HepG2 (cell line): ENCODE measurements at regions not wholly inside any gene's neighbourhood (a gene's known extent, or its start where the extent isn't known, plus 50 kb on each side); places are given as distances from the start of the nearest gene placed in this dataset.

Experiments used
- ATAC-seq: fragments of 200-7000 bp; cut with Tn5 transposase; 3 replicates; pipeline ENCODE4 v1.9.1; 2020; ENCODE audit warnings: mild to moderate bottlenecking, moderate library complexity
- BruUV-seq: library from RNA; stranded (reverse); fragments of 400-500 nt; replicated peaks from 2 replicates; lab custom pipeline; 2021; lab: Mats Ljungman, UMichigan
- CTCF ChIA-PET: fragments of 300-600 bp; formaldehyde crosslinking; extraction: SDS; loops from one replicate; lab custom pipeline; 2021; ENCODE audit warnings: low total read pairs, inconsistent platforms, low intra/inter-chr PET ratio; lab: Yijun Ruan, JAX
- POLR2A ChIA-PET: fragments of 350-600 bp; sonication (Branson Sonifier 250); formaldehyde crosslinking; loops from one replicate; lab custom pipeline; 2020; ENCODE audit warnings: antibody characterized with exemption, inconsistent platforms; lab: Yijun Ruan, JAX
- DNase-seq: peaks from one replicate; pipeline ENCODE4 v3.0.0-alpha.2; 2015; ENCODE audit warnings: low spot score
- FAIRE-seq: peaks from 3 replicates; lab custom pipeline; 2011; peaks lifted over from hg19 to GRCh38; lab: Jason Lieb, UNC
- H2AFZ ChIP-seq: one replicate; pipeline ENCODE4 v1.6.1; 2011; ENCODE audit warnings: low read length, inconsistent platforms
- H3K27ac ChIP-seq: fragments of 300-600 bp; 3 replicates; pipeline ENCODE4 v1.8.0; 2011; ENCODE audit warnings: mixed run types, mild to moderate bottlenecking, mixed read lengths, low read length, inconsistent platforms; ENCODE audit not compliant: insufficient read depth; ENCODE audit errors: extremely low read length
- H3K27me3 ChIP-seq, 2 experiments: fragments of 200-600 bp in 1 of 2; 2 replicates in 1 of 2; 3 replicates in 1 of 2; pipeline versions ENCODE4 v1.6.0 to v1.8.0; 2011; ENCODE audit warnings: low read length in 2 of 2, mild to moderate bottlenecking in 2 of 2, moderate library complexity in 2 of 2, inconsistent platforms in 1 of 2; ENCODE audit not compliant: insufficient read depth in 2 of 2, control insufficient read depth in 1 of 2
- H3K36me3 ChIP-seq, 2 experiments: fragments of 200-600 bp in 1 of 2; replicated peaks in 1 of 2; 2 replicates in 1 of 2; 3 replicates in 1 of 2; pipeline versions ENCODE4 v1.5.1 to v1.8.0; 2011; ENCODE audit warnings: low read length in 2 of 2, inconsistent platforms in 1 of 2; ENCODE audit not compliant: insufficient read depth in 2 of 2, control insufficient read depth in 1 of 2
- H3K4me1 ChIP-seq: 2 replicates; pipeline ENCODE4 v1.5.1; 2012; ENCODE audit warnings: low read length, inconsistent platforms; ENCODE audit not compliant: insufficient read depth
- H3K4me2 ChIP-seq: 2 replicates; pipeline ENCODE4 v1.6.0; 2011; ENCODE audit warnings: low read depth, low read length, inconsistent platforms
- H3K4me3 ChIP-seq, 3 experiments: fragments of 200-600 bp in 1 of 3; sonication (generic), shearing (Covaris generic) in 1 of 3; replicated peaks in 1 of 3; 2 replicates each; pipeline ENCODE4 v1.5.1; 2011 to 2016; ENCODE audit warnings: low read length in 3 of 3, inconsistent platforms in 2 of 3, low read depth in 2 of 3, mild to moderate bottlenecking in 2 of 3, control low read depth in 1 of 3, mixed read lengths in 1 of 3; ENCODE audit not compliant: insufficient read depth in 1 of 3
- H3K79me2 ChIP-seq: one replicate; pipeline ENCODE4 v1.6.1; 2011; ENCODE audit warnings: low read length, inconsistent platforms; ENCODE audit not compliant: insufficient read depth
- H3K9ac ChIP-seq: 2 replicates; pipeline ENCODE4 v1.6.0; 2011; ENCODE audit warnings: mild to moderate bottlenecking, low read depth, low read length, inconsistent platforms; ENCODE audit not compliant: insufficient read depth
- H3K9me3 ChIP-seq: 2 replicates; pipeline ENCODE4 v1.5.1; 2012; ENCODE audit warnings: mild to moderate bottlenecking, low read length
- H4K20me1 ChIP-seq: 2 replicates; pipeline ENCODE4 v1.6.0; 2011; ENCODE audit warnings: inconsistent platforms, mild to moderate bottlenecking, low read length, moderate library complexity; ENCODE audit not compliant: insufficient read depth
- ARID2 ChIP-seq: sonication (generic); formaldehyde crosslinking; IDR thresholded peaks from 2 replicates; pipeline ENCODE4 v1.8.1; 2022; ENCODE audit warnings: mild to moderate bottlenecking, missing genetic modification reagents, borderline replicate concordance
- ELF1 ChIP-seq: sonication (generic); formaldehyde crosslinking; IDR thresholded peaks from 2 replicates; pipeline ENCODE4 v1.4.0; 2020; ENCODE audit warnings: missing genetic modification reagents
- FOXK2 ChIP-seq: fragments of 450-650 bp; IDR thresholded peaks from 2 replicates; pipeline ENCODE4 v1.6.1; 2016
- IKZF1 ChIP-seq: fragments of 450-650 bp; IDR thresholded peaks from 2 replicates; pipeline ENCODE4 v1.7.1; 2016
- IKZF4 ChIP-seq: sonication (generic); formaldehyde crosslinking; IDR thresholded peaks from 2 replicates; pipeline ENCODE4 v1.5.1; 2020; ENCODE audit warnings: borderline replicate concordance, mild to moderate bottlenecking, low read depth, missing genetic modification reagents; ENCODE audit errors: not compliant biosample characterization
- MAFK ChIP-seq, 2 experiments: IDR thresholded peaks in 1 of 2; conservative IDR thresholded peaks in 1 of 2; 2 replicates each; pipeline ENCODE4 v1.6.1; 2011; ENCODE audit warnings: improper control_type of control experiment in 2 of 2, low read length in 2 of 2
- MIXL1 ChIP-seq: IDR thresholded peaks from 2 replicates; pipeline ENCODE4 v1.6.1; 2016
- NCOA5 ChIP-seq: sonication (generic); formaldehyde crosslinking; IDR thresholded peaks from 2 replicates; pipeline ENCODE4 v1.4.0; 2020; ENCODE audit warnings: missing genetic modification reagents
- SPEN ChIP-seq: sonication (generic); formaldehyde crosslinking; IDR thresholded peaks from 2 replicates; pipeline ENCODE4 v1.5.1; 2020; ENCODE audit warnings: low read depth, mild to moderate bottlenecking, missing genetic modification reagents
- ZNF207 ChIP-seq: fragments of 450-650 bp; IDR thresholded peaks from 2 replicates; pipeline ENCODE4 v1.6.1; 2016; ENCODE audit warnings: antibody characterized with exemption, borderline replicate concordance
- ZNF335 ChIP-seq: sonication (generic); formaldehyde crosslinking; IDR thresholded peaks from 2 replicates; pipeline ENCODE4 v1.4.0; 2020; ENCODE audit warnings: missing genetic modification reagents
- ZNF737 ChIP-seq: sonication (generic); formaldehyde crosslinking; IDR thresholded peaks from 2 replicates; pipeline ENCODE4 v1.5.0; 2020; ENCODE audit warnings: missing genetic modification reagents, mild to moderate bottlenecking, borderline replicate concordance
- WGBS: methylation state at CpG from one replicate; pipeline ENCODE4 v1.1.6; 2017; ENCODE audit warnings: low lambda C conversion rate; 5-methylcytosine and 5-hydroxymethylcytosine counted together
- in situ Hi-C: cut with HindIII; loops from 2 replicates; pipeline ENCODE4 v1.10.0; 2017; ENCODE audit warnings: low pct_unique_long_range_greater_than_20kb; ENCODE audit not compliant: extremely low pct_ligation_motif_present
- intact Hi-C: fragments of 100-400 bp; cut with micrococcal nuclease; formaldehyde crosslinking; loops from one replicate; pipeline ENCODE4 v1.10.0; 2022; ENCODE audit not compliant: unreplicated experiment
- TF ChIP-seq, protein P1 (sequence below): sonication (generic); formaldehyde crosslinking; IDR thresholded peaks from 2 replicates; pipeline ENCODE4 v1.5.0; 2020; ENCODE audit warnings: mild to moderate bottlenecking, missing genetic modification reagents
- TF ChIP-seq, protein P2 (sequence below), 2 experiments: sonication (generic) in 1 of 2; formaldehyde crosslinking in 1 of 2; IDR thresholded peaks; 2 replicates each; pipeline versions ENCODE4 v1.6.1 to v1.9.0; 2014 to 2022; ENCODE audit warnings: antibody characterized with exemption in 1 of 2, borderline replicate concordance in 1 of 2, inconsistent platforms in 1 of 2, low read depth in 1 of 2, missing genetic modification reagents in 1 of 2
- TF ChIP-seq, protein P3 (sequence below): IDR thresholded peaks from 2 replicates; pipeline ENCODE4 v1.6.1; 2016; ENCODE audit warnings: control low read depth
- TF ChIP-seq, protein P4 (sequence below): sonication (generic); formaldehyde crosslinking; IDR thresholded peaks from 2 replicates; pipeline ENCODE4 v1.5.1; 2020; ENCODE audit warnings: missing genetic modification reagents, mild to moderate bottlenecking, borderline replicate concordance

DNA sequence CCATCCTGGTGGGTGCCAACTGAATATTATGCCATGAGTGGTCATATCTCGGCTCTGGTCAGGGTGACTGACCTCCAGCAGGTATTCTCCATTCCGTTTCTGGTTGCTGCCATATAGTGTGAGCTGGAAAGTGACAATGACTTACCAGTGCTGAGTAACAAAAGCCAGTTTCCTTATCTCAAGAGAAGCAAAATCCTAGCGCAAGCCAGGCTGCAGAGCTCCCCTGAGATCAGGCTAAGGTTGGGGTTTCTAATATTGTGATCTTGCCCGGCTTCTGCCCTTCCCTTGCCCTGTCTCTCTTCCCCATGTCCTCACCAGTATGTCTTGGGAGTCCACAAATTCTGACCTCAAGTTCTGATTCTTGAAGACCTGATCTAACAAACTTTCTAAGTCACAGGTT lies 271.3 kb upstream of the SPTLC3 start:
- BruUV-seq: no TSS peak
- CTCF ChIA-PET: no interaction called here
- DNase-seq (no peak), ATAC-seq (no peak), FAIRE-seq (no peak)
- Histone ChIP-seq H3K4me1 (no peaks in the 10 kb centered on the region), H3K36me3 (no peaks in the 10 kb centered on the region), H3K9me3 (no peaks in the 10 kb centered on the region), H3K27me3 (peaks cover 0 to 4% of the 10 kb centered on the region in 2 experiments; a peak in 1 of 5 replicates), H2AFZ (no peak overlapping the region), H3K27ac (no peak overlapping the region), H3K4me3 (no peak overlapping the region), H3K9ac (no peak overlapping the region), H3K4me2 (no peak overlapping the region), H3K79me2 (no peaks in the 10 kb centered on the region), H4K20me1 (no peaks in the 10 kb centered on the region)
- POLR2A ChIA-PET: no interaction called here
- in situ Hi-C loops (no loop called here), intact Hi-C loops (no loop called here)
- 16% methylated on average over 4 of the region's 4 CpGs for WGBS
- TF ChIP-seq ZNF335 (CRISPR knock-in tag) (no peak), IKZF1 (no peak), FOXK2 (no peak), MIXL1 (no peak), ZNF737 (CRISPR knock-in tag) (no peak), IKZF4 (no peak), ELF1 (no peak), SPEN (CRISPR knock-in tag) (no peak), NCOA5 (CRISPR knock-in tag) (no peak), MAFK (conservative IDR thresholded peaks at IDR 0.05 in 1 of 2, IDR thresholded peaks at IDR 0.05 in 1 of 2; ENCODE audit: low read length in 2 of 2) (no peak), ARID2 (CRISPR knock-in tag) (no peak), ZNF207 (no peak)
- TF ChIP-seq, protein P1, sequence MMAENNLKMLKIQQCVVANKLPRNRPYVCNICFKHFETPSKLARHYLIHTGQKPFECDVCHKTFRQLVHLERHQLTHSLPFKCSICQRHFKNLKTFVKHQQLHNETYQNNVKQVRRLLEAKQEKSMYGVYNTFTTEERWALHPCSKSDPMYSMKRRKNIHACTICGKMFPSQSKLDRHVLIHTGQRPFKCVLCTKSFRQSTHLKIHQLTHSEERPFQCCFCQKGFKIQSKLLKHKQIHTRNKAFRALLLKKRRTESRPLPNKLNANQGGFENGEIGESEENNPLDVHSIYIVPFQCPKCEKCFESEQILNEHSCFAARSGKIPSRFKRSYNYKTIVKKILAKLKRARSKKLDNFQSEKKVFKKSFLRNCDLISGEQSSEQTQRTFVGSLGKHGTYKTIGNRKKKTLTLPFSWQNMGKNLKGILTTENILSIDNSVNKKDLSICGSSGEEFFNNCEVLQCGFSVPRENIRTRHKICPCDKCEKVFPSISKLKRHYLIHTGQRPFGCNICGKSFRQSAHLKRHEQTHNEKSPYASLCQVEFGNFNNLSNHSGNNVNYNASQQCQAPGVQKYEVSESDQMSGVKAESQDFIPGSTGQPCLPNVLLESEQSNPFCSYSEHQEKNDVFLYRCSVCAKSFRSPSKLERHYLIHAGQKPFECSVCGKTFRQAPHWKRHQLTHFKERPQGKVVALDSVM (CRISPR knock-in tag): no peak
- TF ChIP-seq, protein P2, sequence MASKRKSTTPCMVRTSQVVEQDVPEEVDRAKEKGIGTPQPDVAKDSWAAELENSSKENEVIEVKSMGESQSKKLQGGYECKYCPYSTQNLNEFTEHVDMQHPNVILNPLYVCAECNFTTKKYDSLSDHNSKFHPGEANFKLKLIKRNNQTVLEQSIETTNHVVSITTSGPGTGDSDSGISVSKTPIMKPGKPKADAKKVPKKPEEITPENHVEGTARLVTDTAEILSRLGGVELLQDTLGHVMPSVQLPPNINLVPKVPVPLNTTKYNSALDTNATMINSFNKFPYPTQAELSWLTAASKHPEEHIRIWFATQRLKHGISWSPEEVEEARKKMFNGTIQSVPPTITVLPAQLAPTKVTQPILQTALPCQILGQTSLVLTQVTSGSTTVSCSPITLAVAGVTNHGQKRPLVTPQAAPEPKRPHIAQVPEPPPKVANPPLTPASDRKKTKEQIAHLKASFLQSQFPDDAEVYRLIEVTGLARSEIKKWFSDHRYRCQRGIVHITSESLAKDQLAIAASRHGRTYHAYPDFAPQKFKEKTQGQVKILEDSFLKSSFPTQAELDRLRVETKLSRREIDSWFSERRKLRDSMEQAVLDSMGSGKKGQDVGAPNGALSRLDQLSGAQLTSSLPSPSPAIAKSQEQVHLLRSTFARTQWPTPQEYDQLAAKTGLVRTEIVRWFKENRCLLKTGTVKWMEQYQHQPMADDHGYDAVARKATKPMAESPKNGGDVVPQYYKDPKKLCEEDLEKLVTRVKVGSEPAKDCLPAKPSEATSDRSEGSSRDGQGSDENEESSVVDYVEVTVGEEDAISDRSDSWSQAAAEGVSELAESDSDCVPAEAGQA (IDR thresholded peaks at IDR 0.05; ENCODE audit: low read depth): no peak
- TF ChIP-seq, protein P2 (CRISPR knock-in tag; IDR thresholded peaks at IDR 0.05; ENCODE audit: borderline replicate concordance): no peak
- TF ChIP-seq, protein P3, sequence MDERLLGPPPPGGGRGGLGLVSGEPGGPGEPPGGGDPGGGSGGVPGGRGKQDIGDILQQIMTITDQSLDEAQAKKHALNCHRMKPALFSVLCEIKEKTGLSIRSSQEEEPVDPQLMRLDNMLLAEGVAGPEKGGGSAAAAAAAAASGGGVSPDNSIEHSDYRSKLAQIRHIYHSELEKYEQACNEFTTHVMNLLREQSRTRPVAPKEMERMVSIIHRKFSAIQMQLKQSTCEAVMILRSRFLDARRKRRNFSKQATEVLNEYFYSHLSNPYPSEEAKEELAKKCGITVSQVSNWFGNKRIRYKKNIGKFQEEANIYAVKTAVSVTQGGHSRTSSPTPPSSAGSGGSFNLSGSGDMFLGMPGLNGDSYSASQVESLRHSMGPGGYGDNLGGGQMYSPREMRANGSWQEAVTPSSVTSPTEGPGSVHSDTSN (CRISPR knock-in tag): no peak
- TF ChIP-seq, protein P4, sequence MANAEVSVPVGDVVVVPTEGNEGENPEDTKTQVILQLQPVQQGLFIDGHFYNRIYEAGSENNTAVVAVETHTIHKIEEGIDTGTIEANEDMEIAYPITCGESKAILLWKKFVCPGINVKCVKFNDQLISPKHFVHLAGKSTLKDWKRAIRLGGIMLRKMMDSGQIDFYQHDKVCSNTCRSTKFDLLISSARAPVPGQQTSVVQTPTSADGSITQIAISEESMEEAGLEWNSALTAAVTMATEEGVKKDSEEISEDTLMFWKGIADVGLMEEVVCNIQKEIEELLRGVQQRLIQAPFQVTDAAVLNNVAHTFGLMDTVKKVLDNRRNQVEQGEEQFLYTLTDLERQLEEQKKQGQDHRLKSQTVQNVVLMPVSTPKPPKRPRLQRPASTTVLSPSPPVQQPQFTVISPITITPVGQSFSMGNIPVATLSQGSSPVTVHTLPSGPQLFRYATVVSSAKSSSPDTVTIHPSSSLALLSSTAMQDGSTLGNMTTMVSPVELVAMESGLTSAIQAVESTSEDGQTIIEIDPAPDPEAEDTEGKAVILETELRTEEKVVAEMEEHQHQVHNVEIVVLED: no peak
